ENCODE measurements at regions not wholly inside any gene's neighbourhood (a gene's known extent, or its start where the extent isn't known, plus 50 kb on each side); places are given as distances from the start of the nearest gene placed in this dataset.

DNA sequence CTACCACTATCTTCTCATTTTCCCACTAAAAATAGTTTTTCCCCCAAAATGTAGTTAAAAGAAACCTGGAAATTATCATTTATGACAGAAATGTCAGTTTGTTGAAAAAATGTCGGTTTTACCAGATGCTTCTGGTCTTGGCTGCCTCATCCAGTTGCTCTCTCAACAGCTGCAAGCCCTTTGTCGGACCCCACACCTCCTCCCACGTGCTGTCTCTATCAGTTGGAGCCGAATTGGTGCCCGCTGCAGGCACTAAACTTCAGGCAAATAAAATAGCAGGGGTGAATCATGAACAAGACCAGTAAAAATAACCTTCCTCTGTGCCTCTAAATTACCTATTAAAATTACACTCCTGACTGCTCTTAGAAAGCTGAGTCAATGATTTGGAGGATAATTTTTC, 129.5 kb upstream of the CEP162 start:
- ChIA-PET CTCF (ENCODE audit: partially characterized antibody) (interaction anchor here (1.9 kb wide), 1 partner anchor 11 kb away, joined by 9 read pairs; no protein-coding TSS in a partner anchor), POLR2A (ENCODE audit: partially characterized antibody) (no interaction called here)
- 85% methylated on average over 5 of the region's 5 CpGs; no CpG with 5 or more reads in 1 of the 2 experiments for WGBS, 2 experiments (ENCODE audit: extremely low coverage in 1 of 2, insufficient coverage in 1 of 2, insufficient read length in 1 of 2, insufficient replicate concordance in 2 of 2, low coverage in 1 of 2, low lambda C conversion rate in 2 of 2, missing lambda C conversion rate in 1 of 2)
- Histone ChIP-seq H2BK5ac (ENCODE audit: low read depth, low read length) (no peak overlapping the region), H3K9me3 (ENCODE audit: insufficient read depth in 2 of 2, low read depth in 1 of 2, low read length in 1 of 2) (no peaks in the 10 kb centered on the region), H2BK20ac (ENCODE audit: low read length) (no peak overlapping the region), H3K56ac (replicated peaks; ENCODE audit: insufficient read length, low read depth, low read length) (no peak overlapping the region), H4K91ac (replicated peaks; ENCODE audit: insufficient read length, low read length) (no peak overlapping the region), H3K9ac (replicated peaks in 1 of 4; ENCODE audit: extremely low read depth in 1 of 4, low read depth in 3 of 4, low read length in 3 of 4) (no peak overlapping the region), H4K20me1 (replicated peaks in 1 of 2; ENCODE audit: control insufficient read depth in 1 of 2, insufficient read depth in 2 of 2, low read length in 2 of 2) (no peaks in the 10 kb centered on the region), H3K27ac (ENCODE audit: low read depth, low read length) (no peak overlapping the region), H2BK12ac (ENCODE audit: low read depth, low read length) (no peak overlapping the region), H2BK15ac (ENCODE audit: low read length) (no peak overlapping the region), H3K79me1 (ENCODE audit: low read depth, low read length) (no peaks in the 10 kb centered on the region), H3K27me3 (replicated peaks in 1 of 4; ENCODE audit: control insufficient read depth in 3 of 4, extremely low read depth in 1 of 4, insufficient read depth in 3 of 4, low read length in 3 of 4) (no peaks in the 10 kb centered on the region), H2AFZ (ENCODE audit: low read length) (no peak overlapping the region), H2AK5ac (ENCODE audit: low read depth, low read length) (no peak overlapping the region), H3K36me3 (ENCODE audit: control insufficient read depth in 2 of 4, insufficient read depth in 4 of 4, low read length in 3 of 4) (no peaks in the 10 kb centered on the region), H3K23ac (ENCODE audit: insufficient read length) (no peak overlapping the region), H4K8ac (ENCODE audit: extremely low read depth, insufficient read depth, low read length) (no peak overlapping the region), H3K4me2 (ENCODE audit: insufficient read depth in 1 of 2, low read depth in 2 of 2, low read length in 2 of 2) (no peak overlapping the region), H3K14ac (ENCODE audit: insufficient read length) (no peak overlapping the region), H3K79me2 (ENCODE audit: control insufficient read depth in 1 of 2, insufficient read depth in 2 of 2, low read length in 2 of 2) (no peaks in the 10 kb centered on the region), H3K4me3 (ENCODE audit: extremely low read depth in 1 of 4, insufficient read depth in 2 of 4, low read depth in 3 of 4, low read length in 4 of 4) (no peak overlapping the region), H3K18ac (ENCODE audit: extremely low read depth, low read length) (no peak overlapping the region), H3K4me1 (replicated peaks in 1 of 4; ENCODE audit: control insufficient read depth in 3 of 4, insufficient read depth in 4 of 4, low read length in 3 of 4) (no peaks in the 10 kb centered on the region), H2BK120ac (replicated peaks; ENCODE audit: low read depth, low read length) (no peak overlapping the region), H4K5ac (ENCODE audit: insufficient read length, low read depth, low read length) (no peak overlapping the region), H3K4ac (replicated peaks; ENCODE audit: insufficient read length, low read depth, low read length) (no peak overlapping the region), H3K23me2 (ENCODE audit: low read depth, low read length) (no peaks in the 10 kb centered on the region)
- FAIRE-seq (no peak), DNase-seq (ENCODE audit: low read depth in 1 of 2, low spot score in 2 of 2) (no peak)
- no peak for TF ChIP-seq SP4 (IDR thresholded peaks at IDR 0.05; ENCODE audit: low read length)

Measured in H1 (cell line).